ENCODE measurements at regions not wholly inside any gene's neighbourhood (a gene's known extent, or its start where the extent isn't known, plus 50 kb on each side); places are given as distances from the start of the nearest gene placed in this dataset.

DNA sequence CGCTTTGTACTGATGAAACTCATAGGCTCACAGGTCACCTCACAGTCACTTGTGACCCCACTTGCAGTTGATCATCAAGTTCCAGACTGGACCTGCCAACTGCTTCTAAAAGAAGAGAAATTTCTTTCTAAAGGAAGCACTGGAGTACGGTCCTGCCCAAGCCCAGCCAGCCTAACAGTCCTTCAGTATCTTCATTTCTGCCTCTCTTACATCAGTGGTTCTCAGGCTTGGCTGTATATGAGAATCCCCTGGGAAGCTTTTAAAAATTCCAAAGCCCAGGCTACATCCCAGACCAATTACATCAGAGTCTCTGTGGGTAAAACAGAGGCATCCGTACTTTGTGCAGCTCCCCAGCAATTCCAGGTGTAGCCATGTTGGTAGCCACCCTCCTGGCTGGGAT, 282.1 kb downstream of the NFIB start:
- 78 to 97% (median 85%) methylated on average over 3 of the region's 3 CpGs for WGBS, 3 donors
- peak overlapping the region in 1 of 3 donors; percentile 66 for H3K27ac ChIP-seq (ENCODE audit: low read depth in 1 of 3, low read length in 2 of 3)
- H3K27me3 ChIP-seq (ENCODE audit: control insufficient read depth in 3 of 3, insufficient read depth in 3 of 3, low read length in 3 of 3) = no peaks in the 10 kb centered on the region
- DNase-seq (no peak), FAIRE-seq (no peak)
- no peaks in the 10 kb centered on the region for H3K9me3 ChIP-seq (ENCODE audit: control insufficient read depth in 2 of 2, insufficient read depth in 1 of 2, low read depth in 1 of 2, low read length in 1 of 2)
- no peak overlapping the region for H3K4me3 ChIP-seq (ENCODE audit: low read depth in 1 of 3, low read length in 3 of 3)
- peaks cover 0 to 24% (median 7%) of the 10 kb centered on the region in 3 donors for H3K4me1 ChIP-seq (ENCODE audit: control insufficient read depth in 3 of 3, insufficient read depth in 2 of 3, low read depth in 1 of 3, low read length in 2 of 3)
- H3K36me3 ChIP-seq (ENCODE audit: control insufficient read depth in 3 of 3, insufficient read depth in 2 of 3, low read depth in 1 of 3, low read length in 3 of 3) = no peaks in the 10 kb centered on the region

GRCh38 chr9:14031060-14031414, 282.9 kb downstream of the NFIB start:
- 57 to 77% (median 73%) methylated on average over 7 of the region's 7 CpGs for WGBS, 3 donors
- FAIRE-seq (no peak), DNase-seq (peak in 1 of 2 donors; percentile 18)
- no peaks in the 10 kb centered on the region for H3K9me3 ChIP-seq (ENCODE audit: control insufficient read depth in 2 of 2, insufficient read depth in 1 of 2, low read depth in 1 of 2, low read length in 1 of 2)
- H3K27ac ChIP-seq (ENCODE audit: low read depth in 1 of 3, low read length in 2 of 3) = peak overlapping the region in 2 of 3 donors; percentile 37 to 66
- peak overlapping the region in 1 of 3 donors; percentile 12 for H3K4me3 ChIP-seq (ENCODE audit: low read depth in 1 of 3, low read length in 3 of 3)
- H3K36me3 ChIP-seq (ENCODE audit: control insufficient read depth in 3 of 3, insufficient read depth in 2 of 3, low read depth in 1 of 3, low read length in 3 of 3) = no peaks in the 10 kb centered on the region
- no peaks in the 10 kb centered on the region for H3K27me3 ChIP-seq (ENCODE audit: control insufficient read depth in 3 of 3, insufficient read depth in 3 of 3, low read length in 3 of 3)
- H3K4me1 ChIP-seq (ENCODE audit: control insufficient read depth in 3 of 3, insufficient read depth in 2 of 3, low read depth in 1 of 3, low read length in 2 of 3) = peaks cover 0 to 24% (median 8%) of the 10 kb centered on the region in 3 donors

DNA sequence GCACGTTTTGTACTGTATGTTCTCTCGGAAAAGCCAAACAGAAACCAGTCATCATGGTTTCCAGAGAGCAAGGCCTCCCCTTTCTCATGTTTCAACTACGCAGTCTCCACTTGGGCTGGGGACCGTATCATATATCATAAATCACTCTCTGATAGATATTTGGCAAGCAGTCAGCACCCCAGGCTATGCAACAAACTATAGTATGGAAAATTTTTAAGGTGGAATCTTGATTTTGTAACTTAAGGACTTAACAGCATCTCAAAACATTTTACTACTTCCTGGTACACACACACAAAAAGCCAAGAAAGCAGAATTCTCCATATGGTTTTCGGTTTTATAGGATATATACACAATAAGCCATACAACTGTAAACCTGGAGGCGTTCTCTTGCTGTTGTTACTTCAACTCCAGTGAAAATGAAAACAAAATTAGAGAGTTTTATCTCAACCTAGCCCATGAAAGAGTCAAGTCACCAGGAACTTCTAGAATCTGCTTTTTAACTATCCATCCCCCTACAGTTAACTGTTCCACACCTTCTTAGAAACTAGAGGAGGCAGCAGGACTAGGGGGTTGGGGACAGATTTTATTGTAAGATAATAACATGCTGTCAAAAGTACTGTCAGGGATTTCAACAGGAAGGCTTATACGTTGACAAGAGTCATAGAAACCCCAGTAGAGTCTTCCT, 283.4 kb downstream of the NFIB start:
- Histone ChIP-seq H3K27me3 (ENCODE audit: control insufficient read depth in 3 of 3, insufficient read depth in 3 of 3, low read length in 3 of 3) (no peaks in the 10 kb centered on the region), H3K9me3 (ENCODE audit: control insufficient read depth in 2 of 2, insufficient read depth in 1 of 2, low read depth in 1 of 2, low read length in 1 of 2) (no peaks in the 10 kb centered on the region), H3K4me3 (ENCODE audit: low read depth in 1 of 3, low read length in 3 of 3) (peak overlapping the region in 1 of 3 donors; percentile 12), H3K4me1 (ENCODE audit: control insufficient read depth in 3 of 3, insufficient read depth in 2 of 3, low read depth in 1 of 3, low read length in 2 of 3) (peaks cover 0 to 24% (median 8%) of the 10 kb centered on the region in 3 donors), H3K36me3 (ENCODE audit: control insufficient read depth in 3 of 3, insufficient read depth in 2 of 3, low read depth in 1 of 3, low read length in 3 of 3) (no peaks in the 10 kb centered on the region), H3K27ac (ENCODE audit: low read depth in 1 of 3, low read length in 2 of 3) (peak overlapping the region in 2 of 3 donors; percentile 37 to 66)
- FAIRE-seq = no peak
- peak in 1 of 2 donors; percentile 49 for DNase-seq
- WGBS, 3 donors = 30 to 46% (median 44%) methylated on average over 7 of the region's 7 CpGs

DNA sequence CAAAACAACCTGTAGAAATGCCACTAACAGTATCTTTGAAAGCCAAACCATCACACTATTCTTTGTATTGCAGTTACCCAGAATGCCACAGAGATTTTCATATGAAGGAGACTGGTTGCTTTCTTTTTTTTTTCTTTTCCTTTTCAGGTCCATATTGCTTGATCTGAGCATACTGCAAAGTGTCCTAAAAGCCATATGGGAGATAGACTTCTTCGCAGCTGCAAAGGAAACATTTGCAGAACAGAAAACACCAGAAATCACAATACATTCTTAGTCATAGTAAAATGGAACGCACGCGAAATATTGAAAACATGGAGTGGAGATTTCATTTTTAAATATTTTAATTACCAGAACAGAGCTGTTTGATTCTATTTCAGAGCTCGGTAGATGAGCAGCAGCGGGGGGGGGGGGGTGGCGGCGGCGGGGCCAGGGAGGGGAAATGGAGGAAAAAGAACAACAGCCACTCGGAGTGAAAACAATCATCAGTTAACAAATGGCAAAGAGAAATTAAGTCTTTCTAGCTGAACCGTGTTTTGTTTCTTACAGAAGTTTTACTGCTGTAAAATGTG, 284.1 kb downstream of the NFIB start:
- Histone ChIP-seq H3K4me3 (ENCODE audit: low read depth in 1 of 3, low read length in 3 of 3) (no peak overlapping the region), H3K9me3 (ENCODE audit: control insufficient read depth in 2 of 2, insufficient read depth in 1 of 2, low read depth in 1 of 2, low read length in 1 of 2) (no peaks in the 10 kb centered on the region), H3K27me3 (ENCODE audit: control insufficient read depth in 3 of 3, insufficient read depth in 3 of 3, low read length in 3 of 3) (no peaks in the 10 kb centered on the region), H3K36me3 (ENCODE audit: control insufficient read depth in 3 of 3, insufficient read depth in 2 of 3, low read depth in 1 of 3, low read length in 3 of 3) (no peaks in the 10 kb centered on the region), H3K27ac (ENCODE audit: low read depth in 1 of 3, low read length in 2 of 3) (peak overlapping the region in 2 of 3 donors; percentile 37 to 66), H3K4me1 (ENCODE audit: control insufficient read depth in 3 of 3, insufficient read depth in 2 of 3, low read depth in 1 of 3, low read length in 2 of 3) (peaks cover 0 to 24% (median 8%) of the 10 kb centered on the region in 3 donors)
- 43 to 68% (median 61%) methylated on average over 8 to 11 of the region's 11 CpGs for WGBS, 3 donors
- FAIRE-seq = no peak
- DNase-seq = no peak

GRCh38 chr9:14027116-14027800, 286.7 kb downstream of the NFIB start:
- DNase-seq (peak; percentile 29 to 79), FAIRE-seq (no peak)
- no peaks in the 10 kb centered on the region for H3K9me3 ChIP-seq (ENCODE audit: control insufficient read depth in 2 of 2, insufficient read depth in 1 of 2, low read depth in 1 of 2, low read length in 1 of 2)
- 22 to 29% (median 22%) methylated on average over 4 of the region's 4 CpGs for WGBS, 3 donors
- H3K27me3 ChIP-seq (ENCODE audit: control insufficient read depth in 3 of 3, insufficient read depth in 3 of 3, low read length in 3 of 3) = no peaks in the 10 kb centered on the region
- H3K27ac ChIP-seq (ENCODE audit: low read depth in 1 of 3, low read length in 2 of 3) = peak overlapping the region in 1 of 3 donors; percentile 5
- peaks cover 0 to 24% (median 8%) of the 10 kb centered on the region in 3 donors for H3K4me1 ChIP-seq (ENCODE audit: control insufficient read depth in 3 of 3, insufficient read depth in 2 of 3, low read depth in 1 of 3, low read length in 2 of 3)
- no peaks in the 10 kb centered on the region for H3K36me3 ChIP-seq (ENCODE audit: control insufficient read depth in 3 of 3, insufficient read depth in 2 of 3, low read depth in 1 of 3, low read length in 3 of 3)
- H3K4me3 ChIP-seq (ENCODE audit: low read depth in 1 of 3, low read length in 3 of 3) = no peak overlapping the region

- Histone ChIP-seq H3K27me3 (ENCODE audit: control insufficient read depth in 3 of 3, insufficient read depth in 3 of 3, low read length in 3 of 3) (no peaks in the 10 kb centered on the region), H3K27ac (ENCODE audit: low read depth in 1 of 3, low read length in 2 of 3) (no peak overlapping the region), H3K36me3 (ENCODE audit: control insufficient read depth in 3 of 3, insufficient read depth in 2 of 3, low read depth in 1 of 3, low read length in 3 of 3) (no peaks in the 10 kb centered on the region), H3K4me3 (ENCODE audit: low read depth in 1 of 3, low read length in 3 of 3) (no peak overlapping the region), H3K9me3 (ENCODE audit: control insufficient read depth in 2 of 2, insufficient read depth in 1 of 2, low read depth in 1 of 2, low read length in 1 of 2) (no peaks in the 10 kb centered on the region), H3K4me1 (ENCODE audit: control insufficient read depth in 3 of 3, insufficient read depth in 2 of 3, low read depth in 1 of 3, low read length in 2 of 3) (peaks cover 0 to 15% (median 8%) of the 10 kb centered on the region in 3 donors)
- FAIRE-seq (no peak), DNase-seq (no peak)
- 29 to 73% (median 46%) methylated on average over 2 of the region's 2 CpGs for WGBS, 3 donors
Observed at GRCh38 chr9:14025741-14026140, 288.2 kb downstream of the NFIB start.

- 89 to 100% (median 100%) methylated on average over 1 of the region's 1 CpG for WGBS, 3 donors
Observed at GRCh38 chr9:14023285-14023684, 290.7 kb downstream of the NFIB start.

GRCh38 chr9:14021871-14022525, 291.9 kb downstream of the NFIB start:
- H3K27ac ChIP-seq (ENCODE audit: low read depth in 1 of 3, low read length in 2 of 3) = no peak overlapping the region
- WGBS, 3 donors = 64 to 78% (median 77%) methylated on average over 3 of the region's 3 CpGs
- H3K9me3 ChIP-seq (ENCODE audit: control insufficient read depth in 2 of 2, insufficient read depth in 1 of 2, low read depth in 1 of 2, low read length in 1 of 2) = no peaks in the 10 kb centered on the region
- H3K4me1 ChIP-seq (ENCODE audit: control insufficient read depth in 3 of 3, insufficient read depth in 2 of 3, low read depth in 1 of 3, low read length in 2 of 3) = peaks cover 0 to 4% (median 1%) of the 10 kb centered on the region in 3 donors
- no peaks in the 10 kb centered on the region for H3K36me3 ChIP-seq (ENCODE audit: control insufficient read depth in 3 of 3, insufficient read depth in 2 of 3, low read depth in 1 of 3, low read length in 3 of 3)
- FAIRE-seq (no peak), DNase-seq (no peak)
- H3K27me3 ChIP-seq (ENCODE audit: control insufficient read depth in 3 of 3, insufficient read depth in 3 of 3, low read length in 3 of 3) = no peaks in the 10 kb centered on the region
- no peak overlapping the region for H3K4me3 ChIP-seq (ENCODE audit: low read depth in 1 of 3, low read length in 3 of 3)

More at GRCh38 chr9:14023285-14023684, 290.7 kb downstream of the NFIB start:
- no peaks in the 10 kb centered on the region for H3K9me3 ChIP-seq (ENCODE audit: control insufficient read depth in 2 of 2, insufficient read depth in 1 of 2, low read depth in 1 of 2, low read length in 1 of 2)
- peaks cover 0 to 14% (median 5%) of the 10 kb centered on the region in 3 donors for H3K4me1 ChIP-seq (ENCODE audit: control insufficient read depth in 3 of 3, insufficient read depth in 2 of 3, low read depth in 1 of 3, low read length in 2 of 3)
- no peak for DNase-seq
- H3K36me3 ChIP-seq (ENCODE audit: control insufficient read depth in 3 of 3, insufficient read depth in 2 of 3, low read depth in 1 of 3, low read length in 3 of 3) = no peaks in the 10 kb centered on the region
- no peak overlapping the region for H3K4me3 ChIP-seq (ENCODE audit: low read depth in 1 of 3, low read length in 3 of 3)
- H3K27ac ChIP-seq (ENCODE audit: low read depth in 1 of 3, low read length in 2 of 3) = no peak overlapping the region
- H3K27me3 ChIP-seq (ENCODE audit: control insufficient read depth in 3 of 3, insufficient read depth in 3 of 3, low read length in 3 of 3) = no peaks in the 10 kb centered on the region
- FAIRE-seq = no peak
